Smooth muscle cell (in vitro differentiated cells): ENCODE measurements at regions not wholly inside any gene's neighbourhood (a gene's known extent, or its start where the extent isn't known, plus 50 kb on each side); places are given as distances from the start of the nearest gene placed in this dataset.

ENCODE experiments used
- DNase-seq: peaks from one replicate; lab custom pipeline; 2025; ENCODE audit not compliant: unreplicated experiment; lab: John Stamatoyannopoulos, UW
- H2AFZ ChIP-seq: fragments of 200-600 bp; sonication (generic); 2 replicates; pipeline ENCODE4 v1.6.0; 2016; ENCODE audit warnings: antibody characterized with exemption, low read depth, mild to moderate bottlenecking
- H3F3A ChIP-seq: fragments of 200-600 bp; sonication (generic); 2 replicates; pipeline ENCODE4 v1.6.0; 2017; ENCODE audit warnings: antibody characterized with exemption, low read depth
- H3K27ac ChIP-seq: fragments of 200-600 bp; sonication (generic); 2 replicates; pipeline ENCODE4 v1.5.1; 2016; ENCODE audit warnings: low read depth, mild to moderate bottlenecking
- H3K27me3 ChIP-seq: fragments of 200-600 bp; sonication (generic); 2 replicates; pipeline ENCODE4 v1.6.1; 2016; ENCODE audit warnings: low read depth, mild to moderate bottlenecking
- H3K36me3 ChIP-seq: fragments of 200-600 bp; sonication (generic); 2 replicates; pipeline ENCODE4 v1.5.1; 2016; ENCODE audit warnings: low read depth
- H3K4me1 ChIP-seq: fragments of 200-600 bp; sonication (generic); 2 replicates; pipeline ENCODE4 v1.5.1; 2016; ENCODE audit warnings: low read depth
- H3K4me2 ChIP-seq: fragments of 200-600 bp; sonication (generic); 2 replicates; pipeline ENCODE4 v1.6.0; 2016; ENCODE audit warnings: mild to moderate bottlenecking
- H3K4me3 ChIP-seq: fragments of 200-600 bp; sonication (generic); 2 replicates; pipeline ENCODE4 v1.5.1; 2016; ENCODE audit warnings: mild to moderate bottlenecking
- H3K79me2 ChIP-seq: fragments of 200-600 bp; sonication (generic); 2 replicates; pipeline ENCODE4 v1.6.0; 2016; ENCODE audit warnings: low read depth, mild to moderate bottlenecking
- H3K9ac ChIP-seq: fragments of 200-600 bp; sonication (generic); 2 replicates; pipeline ENCODE4 v1.6.0; 2016; ENCODE audit warnings: low read depth
- H3K9me3 ChIP-seq: fragments of 200-600 bp; sonication (generic); replicated peaks from 2 replicates; pipeline ENCODE4 v1.5.1; 2016; ENCODE audit warnings: low read depth
- H4K20me1 ChIP-seq: fragments of 200-600 bp; sonication (generic); 2 replicates; pipeline ENCODE4 v1.6.0; 2016; ENCODE audit warnings: low read depth
- WGBS: methylation state at CpG from one replicate; pipeline ENCODE4 v1.1.7; 2016; ENCODE audit warnings: low lambda C conversion rate; 5-methylcytosine and 5-hydroxymethylcytosine counted together
- TF ChIP-seq, protein P1 (sequence below): fragments of 200-600 bp; sonication (generic); IDR thresholded peaks from 2 replicates; pipeline ENCODE4 v1.5.1; 2017; ENCODE audit warnings: borderline replicate concordance, mild to moderate bottlenecking, antibody characterized with exemption; ENCODE audit not compliant: insufficient read depth, poor library complexity, severe bottlenecking

DNA sequence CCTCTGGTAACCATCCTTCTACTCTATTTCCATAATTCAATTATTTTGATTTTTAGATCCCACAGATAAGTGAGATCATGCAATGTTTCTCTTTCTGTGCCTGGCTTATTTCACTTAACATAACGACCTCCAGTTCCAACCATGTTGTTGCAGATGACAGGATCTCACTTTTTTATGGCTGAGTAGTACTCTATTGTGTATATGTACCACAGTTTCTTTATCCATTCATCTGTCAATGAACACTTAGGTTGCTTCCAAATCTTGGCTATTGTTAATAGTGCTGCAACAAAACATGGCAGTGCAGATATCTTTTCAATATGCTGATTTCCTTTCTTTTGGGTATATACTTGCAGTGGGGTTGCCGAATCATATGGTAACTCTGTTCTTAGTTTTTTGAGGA lies 286.4 kb upstream of the C11orf87 start:
- WGBS = 95% methylated on average over 2 of the region's 2 CpGs
- Histone ChIP-seq H2AFZ (no peak overlapping the region), H3K27me3 (no peaks in the 10 kb centered on the region)

GRCh38 chr11:109138196-109138595 lies 283.8 kb upstream of the C11orf87 start:
- H3K79me2 ChIP-seq = no peaks in the 10 kb centered on the region
- no peak overlapping the region for H2AFZ ChIP-seq
- no peaks in the 10 kb centered on the region for H3K27me3 ChIP-seq
- no peak overlapping the region for H3K4me3 ChIP-seq
- H3F3A ChIP-seq = peaks cover 5% of the 10 kb centered on the region
- no peak for DNase-seq
- H3K27ac ChIP-seq = no peak overlapping the region
- H3K9me3 ChIP-seq = no peaks in the 10 kb centered on the region
- no peak overlapping the region for H3K9ac ChIP-seq
- no peaks in the 10 kb centered on the region for H4K20me1 ChIP-seq
- H3K36me3 ChIP-seq = no peaks in the 10 kb centered on the region
- no peaks in the 10 kb centered on the region for H3K4me1 ChIP-seq
- TF ChIP-seq, protein P1, sequence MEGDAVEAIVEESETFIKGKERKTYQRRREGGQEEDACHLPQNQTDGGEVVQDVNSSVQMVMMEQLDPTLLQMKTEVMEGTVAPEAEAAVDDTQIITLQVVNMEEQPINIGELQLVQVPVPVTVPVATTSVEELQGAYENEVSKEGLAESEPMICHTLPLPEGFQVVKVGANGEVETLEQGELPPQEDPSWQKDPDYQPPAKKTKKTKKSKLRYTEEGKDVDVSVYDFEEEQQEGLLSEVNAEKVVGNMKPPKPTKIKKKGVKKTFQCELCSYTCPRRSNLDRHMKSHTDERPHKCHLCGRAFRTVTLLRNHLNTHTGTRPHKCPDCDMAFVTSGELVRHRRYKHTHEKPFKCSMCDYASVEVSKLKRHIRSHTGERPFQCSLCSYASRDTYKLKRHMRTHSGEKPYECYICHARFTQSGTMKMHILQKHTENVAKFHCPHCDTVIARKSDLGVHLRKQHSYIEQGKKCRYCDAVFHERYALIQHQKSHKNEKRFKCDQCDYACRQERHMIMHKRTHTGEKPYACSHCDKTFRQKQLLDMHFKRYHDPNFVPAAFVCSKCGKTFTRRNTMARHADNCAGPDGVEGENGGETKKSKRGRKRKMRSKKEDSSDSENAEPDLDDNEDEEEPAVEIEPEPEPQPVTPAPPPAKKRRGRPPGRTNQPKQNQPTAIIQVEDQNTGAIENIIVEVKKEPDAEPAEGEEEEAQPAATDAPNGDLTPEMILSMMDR = no peak
- H3K4me2 ChIP-seq = no peak overlapping the region

More for the DNA sequence above, 286.4 kb upstream of the C11orf87 start:
- Histone ChIP-seq H3K4me1 (no peaks in the 10 kb centered on the region), H3K9me3 (no peaks in the 10 kb centered on the region), H3K36me3 (no peaks in the 10 kb centered on the region), H3K9ac (no peak overlapping the region), H3K4me2 (no peak overlapping the region), H3K79me2 (no peaks in the 10 kb centered on the region), H3K27ac (no peak overlapping the region), H3F3A (peaks cover 5% of the 10 kb centered on the region), H3K4me3 (no peak overlapping the region), H4K20me1 (no peaks in the 10 kb centered on the region)
- TF ChIP-seq, protein P1 = no peak
- no peak for DNase-seq

- no peaks in the 10 kb centered on the region for H3F3A ChIP-seq
- DNase-seq = no peak
- H3K27ac ChIP-seq = no peak overlapping the region
- H3K79me2 ChIP-seq = no peaks in the 10 kb centered on the region
- no peaks in the 10 kb centered on the region for H3K9me3 ChIP-seq
- no peaks in the 10 kb centered on the region for H4K20me1 ChIP-seq
- H3K9ac ChIP-seq = no peak overlapping the region
- H3K4me1 ChIP-seq = no peaks in the 10 kb centered on the region
- H3K27me3 ChIP-seq = no peaks in the 10 kb centered on the region
- H3K4me2 ChIP-seq = no peak overlapping the region
- TF ChIP-seq, protein P1 = no peak
- H3K36me3 ChIP-seq = no peaks in the 10 kb centered on the region
- no peak overlapping the region for H2AFZ ChIP-seq
- no peak overlapping the region for H3K4me3 ChIP-seq
These were observed 281.6 kb upstream of the C11orf87 start for GRCh38 chr11:109140426-109140825.

DNA sequence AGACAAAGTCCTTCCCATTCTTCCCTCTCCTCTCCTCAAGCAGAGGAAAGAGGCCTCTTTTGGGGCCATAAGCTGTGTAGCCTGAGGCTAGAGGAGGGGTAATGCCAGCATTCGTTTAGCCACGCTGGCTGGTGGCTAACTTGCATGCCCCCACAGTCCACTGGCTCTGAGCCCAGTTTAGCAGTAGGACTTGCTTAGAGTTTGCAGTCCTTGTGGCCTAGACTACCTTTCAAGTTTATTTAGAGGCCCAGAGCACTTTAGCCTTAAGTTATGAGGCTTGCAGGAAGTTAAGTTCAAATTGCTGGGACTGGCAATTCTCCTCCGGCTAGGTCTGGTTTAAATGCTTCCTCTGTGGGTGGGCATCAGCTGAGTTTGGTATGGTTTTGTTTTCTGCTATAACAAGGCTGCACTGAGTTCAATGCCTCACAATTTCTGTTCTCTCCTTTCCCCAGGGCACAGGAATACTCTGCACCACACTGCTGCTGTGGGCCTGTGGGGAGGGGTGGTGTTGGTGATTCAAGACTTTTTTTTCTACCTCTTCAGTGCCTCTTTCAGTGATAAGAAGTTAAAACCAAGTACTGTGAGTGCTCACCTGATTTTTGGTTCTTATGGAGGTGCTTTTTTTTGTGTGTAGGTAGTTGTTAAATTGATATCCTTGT lies 281.0 kb upstream of the C11orf87 start:
- H3K4me1 ChIP-seq = no peaks in the 10 kb centered on the region
- no peaks in the 10 kb centered on the region for H3K79me2 ChIP-seq
- H3F3A ChIP-seq = no peaks in the 10 kb centered on the region
- no peak overlapping the region for H3K27ac ChIP-seq
- TF ChIP-seq, protein P1 = no peak
- no peaks in the 10 kb centered on the region for H3K9me3 ChIP-seq
- H3K27me3 ChIP-seq = no peaks in the 10 kb centered on the region
- H3K36me3 ChIP-seq = no peaks in the 10 kb centered on the region
- H2AFZ ChIP-seq = no peak overlapping the region
- no peaks in the 10 kb centered on the region for H4K20me1 ChIP-seq
- no peak overlapping the region for H3K9ac ChIP-seq
- no peak overlapping the region for H3K4me2 ChIP-seq
- 83% methylated on average over 3 of the region's 3 CpGs for WGBS
- DNase-seq = no peak
- H3K4me3 ChIP-seq = no peak overlapping the region
